ENCODE measurements at regions not wholly inside any gene's neighbourhood (a gene's known extent, or its start where the extent isn't known, plus 50 kb on each side); places are given as distances from the start of the nearest gene placed in this dataset.
A peak's percentile ranks its signal among the peaks of the same experiment; 100 is the strongest.
"Not testable (repeated sequence)": the region's sequence is repeated elsewhere in the genome, so short reads cannot be mapped to it uniquely, and the experiment has no call there.

GRCh38 chr4:40681600-40681999 is 51.9 kb upstream of the RBM47 start:
- H3K27me3 ChIP-seq (ENCODE audit: low read depth) = no peaks in the 10 kb centered on the region
- in situ Hi-C loops (cut with MboI; ENCODE audit: low sequenced_read_pairs) = no loop called here
- H3K4me1 ChIP-seq = peaks cover 15% of the 10 kb centered on the region
- H3K9me3 ChIP-seq = no peaks in the 10 kb centered on the region
- no peaks in the 10 kb centered on the region for H3K36me3 ChIP-seq (replicated peaks)
- H3K4me3 ChIP-seq = no peak overlapping the region
- peak in 1 of 2 experiments; percentile 23 for DNase-seq (ENCODE audit: low spot score in 2 of 2)

- Histone ChIP-seq H3K4me3 (no peak overlapping the region), H3K9me3 (no peaks in the 10 kb centered on the region), H3K36me3 (replicated peaks) (no peaks in the 10 kb centered on the region), H3K4me1 (peaks cover 15% of the 10 kb centered on the region), H3K27me3 (ENCODE audit: low read depth) (no peaks in the 10 kb centered on the region)
- in situ Hi-C loops (cut with MboI; ENCODE audit: low sequenced_read_pairs) = no loop called here
- DNase-seq (ENCODE audit: low spot score in 2 of 2) = no peak
Observed at GRCh38 chr4:40682290-40683101, 52.8 kb upstream of the RBM47 start.

- H3K36me3 ChIP-seq (replicated peaks); DNase-seq (ENCODE audit: low spot score in 2 of 2); H3K27me3 ChIP-seq (ENCODE audit: low read depth); in situ Hi-C loops (cut with MboI; ENCODE audit: low sequenced_read_pairs); H3K4me3 ChIP-seq; H3K9me3 ChIP-seq: not testable (repeated sequence)
- peaks cover 15% of the 10 kb centered on the region for H3K4me1 ChIP-seq
Observed at GRCh38 chr4:40683536-40684145, 54.0 kb upstream of the RBM47 start.

GRCh38 chr4:40684404-40684803 is 54.7 kb upstream of the RBM47 start:
- in situ Hi-C loops (cut with MboI; ENCODE audit: low sequenced_read_pairs) = no loop called here
- no peak for DNase-seq (ENCODE audit: low spot score in 2 of 2)

GRCh38 chr4:40685300-40685699 is 55.6 kb upstream of the RBM47 start:
- Histone ChIP-seq H3K9me3 (no peaks in the 10 kb centered on the region), H3K36me3 (replicated peaks) (no peaks in the 10 kb centered on the region), H3K4me1 (peaks cover 20% of the 10 kb centered on the region), H3K4me3 (no peak overlapping the region), H3K27me3 (ENCODE audit: low read depth) (no peaks in the 10 kb centered on the region)
- in situ Hi-C loops (cut with MboI; ENCODE audit: low sequenced_read_pairs) = no loop called here
- peak in 1 of 2 experiments; percentile 25 for DNase-seq (ENCODE audit: low spot score in 2 of 2)

More at GRCh38 chr4:40684404-40684803, 54.7 kb upstream of the RBM47 start:
- Histone ChIP-seq H3K27me3 (ENCODE audit: low read depth) (no peaks in the 10 kb centered on the region), H3K4me1 (peaks cover 15% of the 10 kb centered on the region), H3K4me3 (no peak overlapping the region), H3K36me3 (replicated peaks) (no peaks in the 10 kb centered on the region), H3K9me3 (no peaks in the 10 kb centered on the region)

- H3K36me3 ChIP-seq (replicated peaks) = no peaks in the 10 kb centered on the region
- no peaks in the 10 kb centered on the region for H3K27me3 ChIP-seq (ENCODE audit: low read depth)
- no peak overlapping the region for H3K4me3 ChIP-seq
- H3K9me3 ChIP-seq = no peaks in the 10 kb centered on the region
- in situ Hi-C loops (cut with MboI; ENCODE audit: low sequenced_read_pairs) = no loop called here
- H3K4me1 ChIP-seq = peaks cover 22% of the 10 kb centered on the region
- no peak for DNase-seq (ENCODE audit: low spot score in 2 of 2)
Observed at GRCh38 chr4:40686081-40686913, 56.6 kb upstream of the RBM47 start.

- H3K27me3 ChIP-seq (ENCODE audit: low read depth) = no peaks in the 10 kb centered on the region
- H3K36me3 ChIP-seq (replicated peaks) = no peaks in the 10 kb centered on the region
- no peak overlapping the region for H3K4me3 ChIP-seq
- DNase-seq (ENCODE audit: low spot score in 2 of 2) = no peak
- peaks cover 4% of the 10 kb centered on the region; the same call in 1 of the 2 replicates for H3K9me3 ChIP-seq
- H3K4me1 ChIP-seq = peaks cover 13% of the 10 kb centered on the region
- in situ Hi-C loops (cut with MboI; ENCODE audit: low sequenced_read_pairs) = no loop called here
Observed at GRCh38 chr4:40687676-40688389, 58.2 kb upstream of the RBM47 start.

- H3K4me1 ChIP-seq = peaks cover 13% of the 10 kb centered on the region
- H3K27me3 ChIP-seq (ENCODE audit: low read depth) = no peaks in the 10 kb centered on the region
- DNase-seq (ENCODE audit: low spot score in 2 of 2) = no peak
- no peaks in the 10 kb centered on the region for H3K36me3 ChIP-seq (replicated peaks)
- in situ Hi-C loops (cut with MboI; ENCODE audit: low sequenced_read_pairs) = no loop called here
- peaks cover 6% of the 10 kb centered on the region; the same call in 1 of the 2 replicates for H3K9me3 ChIP-seq
- H3K4me3 ChIP-seq = no peak overlapping the region
Observed at GRCh38 chr4:40688446-40689095, 58.9 kb upstream of the RBM47 start.

GRCh38 chr4:40693946-40694345 is 55.8 kb upstream of the NSUN7 start:
- H3K27me3 ChIP-seq (ENCODE audit: low read depth) = no peaks in the 10 kb centered on the region

GRCh38 chr4:40697476-40697875 is 52.3 kb upstream of the NSUN7 start:
- H3K9me3 ChIP-seq; H3K4me3 ChIP-seq; in situ Hi-C loops (cut with MboI; ENCODE audit: low sequenced_read_pairs); H3K36me3 ChIP-seq (replicated peaks); H3K27me3 ChIP-seq (ENCODE audit: low read depth); DNase-seq (ENCODE audit: low spot score in 2 of 2): not testable (repeated sequence)
- peaks cover 13% of the 10 kb centered on the region for H3K4me1 ChIP-seq

More at GRCh38 chr4:40693946-40694345, 55.8 kb upstream of the NSUN7 start:
- Histone ChIP-seq H3K36me3 (replicated peaks) (no peaks in the 10 kb centered on the region), H3K4me1 (peaks cover 20% of the 10 kb centered on the region), H3K9me3 (peaks cover 6% of the 10 kb centered on the region; the same call in 1 of the 2 replicates), H3K4me3 (no peak overlapping the region)
- DNase-seq (ENCODE audit: low spot score in 2 of 2) = no peak
- in situ Hi-C loops (cut with MboI; ENCODE audit: low sequenced_read_pairs) = no loop called here

GRCh38 chr4:40698733-40699132 is 51.0 kb upstream of the NSUN7 start:
- in situ Hi-C loops (cut with MboI; ENCODE audit: low sequenced_read_pairs) = no loop called here

GRCh38 chr4:40699648-40700047 is 50.1 kb upstream of the NSUN7 start:
- DNase-seq (ENCODE audit: low spot score in 2 of 2) = no peak
- H3K36me3 ChIP-seq (replicated peaks) = no peaks in the 10 kb centered on the region
- no peaks in the 10 kb centered on the region for H3K9me3 ChIP-seq
- in situ Hi-C loops (cut with MboI; ENCODE audit: low sequenced_read_pairs) = no loop called here
- no peak overlapping the region for H3K4me3 ChIP-seq
- no peaks in the 10 kb centered on the region for H3K27me3 ChIP-seq (ENCODE audit: low read depth)
- peaks cover 12% of the 10 kb centered on the region for H3K4me1 ChIP-seq

More at GRCh38 chr4:40698733-40699132, 51.0 kb upstream of the NSUN7 start:
- H3K9me3 ChIP-seq = no peaks in the 10 kb centered on the region
- H3K4me1 ChIP-seq = peaks cover 12% of the 10 kb centered on the region
- peak; percentile 80 to 90 for DNase-seq (ENCODE audit: low spot score in 2 of 2)
- H3K27me3 ChIP-seq (ENCODE audit: low read depth) = no peaks in the 10 kb centered on the region
- H3K4me3 ChIP-seq = no peak overlapping the region
- no peaks in the 10 kb centered on the region for H3K36me3 ChIP-seq (replicated peaks)
